Fibroblast of lung (primary cell): ENCODE measurements at regions not wholly inside any gene's neighbourhood (a gene's known extent, or its start where the extent isn't known, plus 50 kb on each side); places are given as distances from the start of the nearest gene placed in this dataset.

Experiments used
- DNase-seq, 2 donors: peaks; one replicate each; pipeline versions ENCODE4 v3.0.0 to v3.0.0-alpha.2; 2010; ENCODE audit warnings: low read depth in 2 of 2
- H2AFZ ChIP-seq: 2 replicates; pipeline ENCODE4 v1.5.1; 2012; ENCODE audit warnings: low read length, control low read depth, inconsistent platforms
- H3K27ac ChIP-seq: 2 replicates; pipeline ENCODE4 v1.5.1; 2011; ENCODE audit warnings: low read length, control low read depth; ENCODE audit not compliant: insufficient read depth
- H3K27me3 ChIP-seq: 2 replicates; pipeline ENCODE4 v1.5.1; 2011; ENCODE audit warnings: mild to moderate bottlenecking, low read length; ENCODE audit not compliant: control insufficient read depth, insufficient read depth
- H3K36me3 ChIP-seq: 2 replicates; pipeline ENCODE4 v1.5.1; 2011; ENCODE audit warnings: low read length; ENCODE audit not compliant: control insufficient read depth, insufficient read depth
- H3K4me1 ChIP-seq: 2 replicates; pipeline ENCODE4 v1.5.1; 2011; ENCODE audit warnings: low read length; ENCODE audit not compliant: control insufficient read depth, insufficient read depth; ENCODE audit errors: extremely low read depth
- H3K4me2 ChIP-seq: 2 replicates; pipeline ENCODE4 v1.5.1; 2011; ENCODE audit warnings: low read length, control low read depth; ENCODE audit not compliant: insufficient read depth; ENCODE audit errors: extremely low read depth
- H3K4me3 ChIP-seq, 4 experiments: fragments of 200-600 bp in 1 of 4; sonication (generic) in 1 of 4; replicated peaks in 1 of 4; 2 replicates each; pipeline ENCODE4 v1.5.1; 2011 to 2016; ENCODE audit warnings: low read length in 4 of 4, low read depth in 3 of 4, mild to moderate bottlenecking in 3 of 4, control low read depth in 2 of 4, inconsistent platforms in 1 of 4, mixed read lengths in 1 of 4; ENCODE audit not compliant: insufficient read depth in 1 of 4; ENCODE audit errors: control extremely low read depth in 1 of 4
- H3K79me2 ChIP-seq: 2 replicates; pipeline ENCODE4 v1.5.1; 2012; ENCODE audit warnings: mild to moderate bottlenecking, low read length, inconsistent platforms; ENCODE audit not compliant: control insufficient read depth, insufficient read depth
- H3K9ac ChIP-seq: 2 replicates; pipeline ENCODE4 v1.5.1; 2011; ENCODE audit warnings: mild to moderate bottlenecking, low read length, control low read depth; ENCODE audit not compliant: insufficient read depth
- H3K9me3 ChIP-seq: 2 replicates; pipeline ENCODE4 v1.5.1; 2012; ENCODE audit warnings: low read depth, low read length; ENCODE audit not compliant: control insufficient read depth, insufficient read depth
- H4K20me1 ChIP-seq: 2 replicates; pipeline ENCODE4 v1.5.1; 2011; ENCODE audit warnings: low read length; ENCODE audit not compliant: control insufficient read depth, insufficient read depth; ENCODE audit errors: extremely low read depth
- EZH2 ChIP-seq: IDR thresholded peaks from 2 replicates; pipeline ENCODE4 v1.5.1; 2012; ENCODE audit warnings: low read length, control low read depth, mild to moderate bottlenecking; ENCODE audit errors: missing control alignments
- TF ChIP-seq, protein P1 (sequence below), 2 donors: IDR thresholded peaks in 1 of 2; conservative IDR thresholded peaks in 1 of 2; 1 replicate in 1 of 2; 2 replicates in 1 of 2; pipeline ENCODE4 v1.5.1; 2011 to 2012; ENCODE audit warnings: low read length in 2 of 2, control low read depth in 1 of 2, inconsistent platforms in 1 of 2, low read depth in 1 of 2, mild to moderate bottlenecking in 1 of 2

GRCh38 chr7:119184124-119184788 lies 959.8 kb downstream of the ANKRD7 start:
- Histone ChIP-seq H3K4me1 (no peaks in the 10 kb centered on the region), H3K27ac (no peak overlapping the region), H3K9me3 (no peaks in the 10 kb centered on the region), H3K79me2 (no peaks in the 10 kb centered on the region), H3K36me3 (no peaks in the 10 kb centered on the region), H3K4me2 (no peak overlapping the region), H2AFZ (no peak overlapping the region), H4K20me1 (no peaks in the 10 kb centered on the region), H3K4me3 (no peak overlapping the region), H3K27me3 (no peaks in the 10 kb centered on the region), H3K9ac (no peak overlapping the region)
- no peak for DNase-seq
- no peak for TF ChIP-seq EZH2
- TF ChIP-seq, protein P1, sequence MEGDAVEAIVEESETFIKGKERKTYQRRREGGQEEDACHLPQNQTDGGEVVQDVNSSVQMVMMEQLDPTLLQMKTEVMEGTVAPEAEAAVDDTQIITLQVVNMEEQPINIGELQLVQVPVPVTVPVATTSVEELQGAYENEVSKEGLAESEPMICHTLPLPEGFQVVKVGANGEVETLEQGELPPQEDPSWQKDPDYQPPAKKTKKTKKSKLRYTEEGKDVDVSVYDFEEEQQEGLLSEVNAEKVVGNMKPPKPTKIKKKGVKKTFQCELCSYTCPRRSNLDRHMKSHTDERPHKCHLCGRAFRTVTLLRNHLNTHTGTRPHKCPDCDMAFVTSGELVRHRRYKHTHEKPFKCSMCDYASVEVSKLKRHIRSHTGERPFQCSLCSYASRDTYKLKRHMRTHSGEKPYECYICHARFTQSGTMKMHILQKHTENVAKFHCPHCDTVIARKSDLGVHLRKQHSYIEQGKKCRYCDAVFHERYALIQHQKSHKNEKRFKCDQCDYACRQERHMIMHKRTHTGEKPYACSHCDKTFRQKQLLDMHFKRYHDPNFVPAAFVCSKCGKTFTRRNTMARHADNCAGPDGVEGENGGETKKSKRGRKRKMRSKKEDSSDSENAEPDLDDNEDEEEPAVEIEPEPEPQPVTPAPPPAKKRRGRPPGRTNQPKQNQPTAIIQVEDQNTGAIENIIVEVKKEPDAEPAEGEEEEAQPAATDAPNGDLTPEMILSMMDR (conservative IDR thresholded peaks at IDR 0.05 in 1 of 2, IDR thresholded peaks at IDR 0.05 in 1 of 2; ENCODE audit: low read depth in 1 of 2, low read length in 2 of 2), result no peak

DNA sequence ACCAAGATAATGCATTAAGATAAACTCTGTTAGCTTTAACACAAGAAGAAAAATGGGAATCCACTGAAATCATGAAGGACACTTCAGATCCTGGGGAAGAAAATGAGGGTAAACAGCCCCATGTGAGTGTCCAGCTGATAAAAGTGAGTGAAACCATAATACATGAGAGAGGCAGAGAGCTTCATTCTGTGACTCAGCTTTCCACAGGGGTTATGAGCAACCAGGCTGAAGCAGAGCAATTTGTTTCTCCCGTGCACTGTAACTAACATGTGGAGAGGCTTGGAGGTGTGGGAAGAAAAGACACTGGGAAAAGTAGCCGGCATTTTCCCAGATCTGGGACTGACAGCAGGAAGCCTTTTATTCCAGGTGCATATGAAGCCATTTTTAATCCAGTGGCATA lies 971.7 kb downstream of the ANKRD7 start:
- Histone ChIP-seq H3K9ac (no peak overlapping the region), H3K4me1 (no peaks in the 10 kb centered on the region), H3K27me3 (no peaks in the 10 kb centered on the region), H3K4me2 (no peak overlapping the region), H3K4me3 (no peak overlapping the region), H3K36me3 (no peaks in the 10 kb centered on the region), H3K79me2 (no peaks in the 10 kb centered on the region), H4K20me1 (no peaks in the 10 kb centered on the region), H3K27ac (no peak overlapping the region), H3K9me3 (no peaks in the 10 kb centered on the region), H2AFZ (no peak overlapping the region)
- TF ChIP-seq, protein P1 (conservative IDR thresholded peaks at IDR 0.05 in 1 of 2, IDR thresholded peaks at IDR 0.05 in 1 of 2; ENCODE audit: low read depth in 1 of 2, low read length in 2 of 2), result no peak
- no peak for TF ChIP-seq EZH2
- DNase-seq, result no peak

GRCh38 chr7:119197172-119197876 lies 972.8 kb downstream of the ANKRD7 start:
- Histone ChIP-seq H3K4me3 (no peak overlapping the region), H3K27ac (no peak overlapping the region), H3K4me1 (no peaks in the 10 kb centered on the region), H2AFZ (no peak overlapping the region), H3K36me3 (no peaks in the 10 kb centered on the region), H4K20me1 (no peaks in the 10 kb centered on the region), H3K9ac (no peak overlapping the region), H3K9me3 (no peaks in the 10 kb centered on the region), H3K27me3 (no peaks in the 10 kb centered on the region), H3K79me2 (no peaks in the 10 kb centered on the region), H3K4me2 (no peak overlapping the region)
- no peak for DNase-seq
- TF ChIP-seq, protein P1 (conservative IDR thresholded peaks at IDR 0.05 in 1 of 2, IDR thresholded peaks at IDR 0.05 in 1 of 2; ENCODE audit: low read depth in 1 of 2, low read length in 2 of 2), result no peak
- no peak for TF ChIP-seq EZH2
